Subcutaneous abdominal adipose tissue (tissue), 5 donors: ENCODE measurements at regions not wholly inside any gene's neighbourhood (a gene's known extent, or its start where the extent isn't known, plus 50 kb on each side); places are given as distances from the start of the nearest gene placed in this dataset.

Experiments used
- H3K27ac ChIP-seq: one replicate; pipeline ENCODE4 v1.7.0; 2013; ENCODE audit warnings: low read depth, mild to moderate bottlenecking, inconsistent platforms, low read length, moderate library complexity
- H3K27me3 ChIP-seq, 5 donors: one replicate each; pipeline ENCODE4 v1.7.0; 2013; ENCODE audit warnings: low read length in 5 of 5, inconsistent platforms in 1 of 5; ENCODE audit not compliant: control insufficient read depth in 5 of 5, insufficient read depth in 4 of 5
- H3K36me3 ChIP-seq, 5 donors: one replicate each; pipeline ENCODE4 v1.7.0; 2013; ENCODE audit warnings: low read length in 5 of 5; ENCODE audit not compliant: control insufficient read depth in 5 of 5, insufficient read depth in 5 of 5
- H3K4me1 ChIP-seq, 5 donors: one replicate each; pipeline ENCODE4 v1.7.0; 2013; ENCODE audit warnings: low read length in 5 of 5, mild to moderate bottlenecking in 3 of 5, moderate library complexity in 1 of 5; ENCODE audit not compliant: control insufficient read depth in 5 of 5, insufficient read depth in 5 of 5
- H3K4me3 ChIP-seq, 5 donors: one replicate each; pipeline ENCODE4 v1.7.0; 2013; ENCODE audit warnings: low read length in 5 of 5, low read depth in 1 of 5
- H3K9ac ChIP-seq, 5 donors: one replicate each; pipeline ENCODE4 v1.7.0; 2013; ENCODE audit warnings: low read length in 5 of 5, mild to moderate bottlenecking in 4 of 5, moderate library complexity in 3 of 5
- H3K9me3 ChIP-seq, 5 donors: one replicate each; pipeline ENCODE4 v1.7.0; 2013; ENCODE audit warnings: low read length in 5 of 5; ENCODE audit not compliant: control insufficient read depth in 5 of 5
- donor health status: healthy.
- donor health status: healthy.
- donor health status: healthy.
- donor health status: healthy.
- donor health status: healthy.

GRCh38 chr12:90301095-90301494 lies 592.5 kb upstream of the ATP2B1 start:
- Histone ChIP-seq H3K27me3 (no peaks in the 10 kb centered on the region), H3K36me3 (no peaks in the 10 kb centered on the region), H3K4me1 (peaks cover 2 to 9% (median 5%) of the 10 kb centered on the region in 5 donors), H3K9me3 (no peaks in the 10 kb centered on the region), H3K27ac (no peak overlapping the region), H3K4me3 (no peak overlapping the region), H3K9ac (no peak overlapping the region)

GRCh38 chr12:90299666-90300065 lies 591.0 kb upstream of the ATP2B1 start:
- no peak overlapping the region for H3K27ac ChIP-seq
- H3K36me3 ChIP-seq = no peaks in the 10 kb centered on the region
- H3K27me3 ChIP-seq = no peaks in the 10 kb centered on the region
- no peak overlapping the region for H3K9ac ChIP-seq
- no peak overlapping the region for H3K4me3 ChIP-seq
- H3K4me1 ChIP-seq = peaks cover 2 to 9% (median 5%) of the 10 kb centered on the region in 5 donors
- H3K9me3 ChIP-seq = no peaks in the 10 kb centered on the region

GRCh38 chr12:90299121-90299520 lies 590.5 kb upstream of the ATP2B1 start:
- Histone ChIP-seq H3K27ac (no peak overlapping the region), H3K27me3 (no peaks in the 10 kb centered on the region)

GRCh38 chr12:90298289-90298948 lies 589.8 kb upstream of the ATP2B1 start:
- Histone ChIP-seq H3K27me3 (no peaks in the 10 kb centered on the region), H3K4me3 (no peak overlapping the region), H3K9ac (no peak overlapping the region), H3K36me3 (no peaks in the 10 kb centered on the region), H3K27ac (no peak overlapping the region), H3K9me3 (no peaks in the 10 kb centered on the region), H3K4me1 (peaks cover 2 to 9% (median 5%) of the 10 kb centered on the region in 5 donors)

More at GRCh38 chr12:90299121-90299520, 590.5 kb upstream of the ATP2B1 start:
- Histone ChIP-seq H3K9ac (no peak overlapping the region), H3K4me1 (peaks cover 2 to 9% (median 5%) of the 10 kb centered on the region in 5 donors), H3K4me3 (no peak overlapping the region), H3K36me3 (no peaks in the 10 kb centered on the region), H3K9me3 (no peaks in the 10 kb centered on the region)

- H3K4me3 ChIP-seq = no peak overlapping the region
- no peaks in the 10 kb centered on the region for H3K9me3 ChIP-seq
- H3K27me3 ChIP-seq = no peaks in the 10 kb centered on the region
- no peak overlapping the region for H3K27ac ChIP-seq
- no peak overlapping the region for H3K9ac ChIP-seq
- H3K36me3 ChIP-seq = no peaks in the 10 kb centered on the region
- peaks cover 2 to 25% (median 5%) of the 10 kb centered on the region in 5 donors for H3K4me1 ChIP-seq
These were observed 587.2 kb upstream of the ATP2B1 start for GRCh38 chr12:90295858-90296257.

- H3K4me3 ChIP-seq = no peak overlapping the region
- peaks cover 0 to 18% (median 0%) of the 10 kb centered on the region in 5 donors for H3K4me1 ChIP-seq
These were observed 583.5 kb upstream of the ATP2B1 start for GRCh38 chr12:90292183-90292582.

GRCh38 chr12:90290980-90291975 lies 582.6 kb upstream of the ATP2B1 start:
- Histone ChIP-seq H3K27me3 (no peaks in the 10 kb centered on the region), H3K9ac (no peak overlapping the region), H3K4me3 (no peak overlapping the region), H3K9me3 (peaks cover 0 to 5% (median 3%) of the 10 kb centered on the region in 5 donors), H3K36me3 (no peaks in the 10 kb centered on the region), H3K27ac (no peak overlapping the region), H3K4me1 (peaks cover 0 to 18% (median 0%) of the 10 kb centered on the region in 5 donors)

More at GRCh38 chr12:90292183-90292582, 583.5 kb upstream of the ATP2B1 start:
- peaks cover 0 to 5% (median 3%) of the 10 kb centered on the region in 5 donors for H3K9me3 ChIP-seq
- H3K27ac ChIP-seq = no peak overlapping the region
- H3K9ac ChIP-seq = no peak overlapping the region
- H3K36me3 ChIP-seq = no peaks in the 10 kb centered on the region
- no peaks in the 10 kb centered on the region for H3K27me3 ChIP-seq

- Histone ChIP-seq H3K36me3 (no peaks in the 10 kb centered on the region), H3K4me1 (peaks cover 0 to 16% (median 0%) of the 10 kb centered on the region in 5 donors), H3K9ac (no peak overlapping the region), H3K27me3 (no peaks in the 10 kb centered on the region), H3K4me3 (no peak overlapping the region), H3K27ac (no peak overlapping the region), H3K9me3 (peaks cover 0 to 5% (median 3%) of the 10 kb centered on the region in 5 donors)
These were observed 578.9 kb upstream of the ATP2B1 start for GRCh38 chr12:90287585-90287984.

GRCh38 chr12:90281154-90281868 lies 572.7 kb upstream of the ATP2B1 start:
- no peaks in the 10 kb centered on the region for H3K4me1 ChIP-seq
- no peak overlapping the region for H3K9ac ChIP-seq
- no peak overlapping the region for H3K27ac ChIP-seq
- H3K27me3 ChIP-seq = no peaks in the 10 kb centered on the region
- no peaks in the 10 kb centered on the region for H3K36me3 ChIP-seq
- H3K4me3 ChIP-seq = no peak overlapping the region
- peaks cover 0 to 9% (median 8%) of the 10 kb centered on the region in 5 donors for H3K9me3 ChIP-seq
